AG10803 (cell line): ENCODE measurements at regions not wholly inside any gene's neighbourhood (a gene's known extent, or its start where the extent isn't known, plus 50 kb on each side); places are given as distances from the start of the nearest gene placed in this dataset.

Source experiments
- DNase-seq: peaks from one replicate; pipeline ENCODE4 v3.0.0; 2010; ENCODE audit warnings: low read depth
- H3K4me3 ChIP-seq: 2 replicates; pipeline ENCODE4 v1.5.1; 2011; ENCODE audit warnings: mild to moderate bottlenecking, low read length, control low read depth
- TF ChIP-seq, protein P1 (sequence below): conservative IDR thresholded peaks from 2 replicates; pipeline ENCODE4 v1.5.1; 2011; ENCODE audit warnings: mild to moderate bottlenecking, low read length, control low read depth, inconsistent platforms

DNA sequence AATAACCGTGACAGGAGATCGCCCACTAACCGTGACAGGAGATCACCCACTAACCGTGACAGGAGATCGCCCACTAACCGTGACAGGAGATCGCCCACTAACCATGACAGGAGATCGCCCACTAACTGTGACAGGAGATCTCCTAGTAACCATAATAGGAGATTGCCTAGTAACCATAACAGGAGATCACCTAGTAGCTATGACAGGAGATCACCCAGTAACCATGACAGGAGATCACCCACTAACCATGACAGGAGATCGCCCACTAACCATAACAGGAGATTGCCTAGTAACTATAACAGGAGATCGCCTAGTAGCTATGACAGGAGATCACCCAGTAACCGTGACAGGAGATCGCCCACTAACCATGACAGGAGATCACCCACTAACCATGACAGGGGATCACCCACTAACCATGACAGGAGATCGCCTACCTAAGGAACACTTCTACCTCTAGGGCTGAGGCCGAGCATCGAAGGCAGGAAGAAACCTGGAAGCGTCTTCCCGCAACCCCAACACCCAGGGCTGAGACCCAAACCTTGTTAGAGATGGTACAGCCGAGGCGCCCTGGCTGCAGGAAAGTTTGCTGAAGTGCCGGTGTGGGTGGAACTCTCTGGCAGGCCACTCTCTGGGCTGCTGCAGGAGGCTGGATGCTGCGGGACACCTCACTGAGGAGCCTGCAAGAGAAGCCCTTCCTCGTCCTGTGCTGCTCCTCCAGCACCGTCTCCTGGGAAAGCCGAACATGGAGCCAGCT is 67.5 kb upstream of the THY1 start:
- H3K4me3 ChIP-seq: no peak overlapping the region
- no peak for DNase-seq
- TF ChIP-seq, protein P1, sequence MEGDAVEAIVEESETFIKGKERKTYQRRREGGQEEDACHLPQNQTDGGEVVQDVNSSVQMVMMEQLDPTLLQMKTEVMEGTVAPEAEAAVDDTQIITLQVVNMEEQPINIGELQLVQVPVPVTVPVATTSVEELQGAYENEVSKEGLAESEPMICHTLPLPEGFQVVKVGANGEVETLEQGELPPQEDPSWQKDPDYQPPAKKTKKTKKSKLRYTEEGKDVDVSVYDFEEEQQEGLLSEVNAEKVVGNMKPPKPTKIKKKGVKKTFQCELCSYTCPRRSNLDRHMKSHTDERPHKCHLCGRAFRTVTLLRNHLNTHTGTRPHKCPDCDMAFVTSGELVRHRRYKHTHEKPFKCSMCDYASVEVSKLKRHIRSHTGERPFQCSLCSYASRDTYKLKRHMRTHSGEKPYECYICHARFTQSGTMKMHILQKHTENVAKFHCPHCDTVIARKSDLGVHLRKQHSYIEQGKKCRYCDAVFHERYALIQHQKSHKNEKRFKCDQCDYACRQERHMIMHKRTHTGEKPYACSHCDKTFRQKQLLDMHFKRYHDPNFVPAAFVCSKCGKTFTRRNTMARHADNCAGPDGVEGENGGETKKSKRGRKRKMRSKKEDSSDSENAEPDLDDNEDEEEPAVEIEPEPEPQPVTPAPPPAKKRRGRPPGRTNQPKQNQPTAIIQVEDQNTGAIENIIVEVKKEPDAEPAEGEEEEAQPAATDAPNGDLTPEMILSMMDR: no peak

DNA sequence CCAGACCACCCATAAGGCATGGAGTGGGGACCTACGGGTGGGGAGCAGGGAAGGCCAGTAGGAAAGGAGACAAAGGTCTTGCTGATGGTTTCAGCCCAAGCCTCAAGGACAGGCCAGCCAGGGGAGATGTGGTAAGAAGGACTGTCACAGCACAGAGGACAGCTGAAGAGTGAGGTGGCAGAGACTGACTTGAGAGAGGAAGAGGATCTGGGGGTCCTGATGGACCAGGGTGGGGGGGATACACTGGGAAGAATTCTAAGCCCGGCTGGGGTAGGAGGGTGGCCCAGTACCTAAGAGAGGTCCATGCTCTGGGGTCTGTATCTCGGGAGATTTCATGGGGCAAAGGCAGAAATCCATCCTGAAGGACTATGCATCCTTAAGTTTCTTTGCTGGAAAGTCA is 66.1 kb upstream of the THY1 start:
- TF ChIP-seq, protein P1: no peak
- no peak overlapping the region for H3K4me3 ChIP-seq
- no peak for DNase-seq

DNA sequence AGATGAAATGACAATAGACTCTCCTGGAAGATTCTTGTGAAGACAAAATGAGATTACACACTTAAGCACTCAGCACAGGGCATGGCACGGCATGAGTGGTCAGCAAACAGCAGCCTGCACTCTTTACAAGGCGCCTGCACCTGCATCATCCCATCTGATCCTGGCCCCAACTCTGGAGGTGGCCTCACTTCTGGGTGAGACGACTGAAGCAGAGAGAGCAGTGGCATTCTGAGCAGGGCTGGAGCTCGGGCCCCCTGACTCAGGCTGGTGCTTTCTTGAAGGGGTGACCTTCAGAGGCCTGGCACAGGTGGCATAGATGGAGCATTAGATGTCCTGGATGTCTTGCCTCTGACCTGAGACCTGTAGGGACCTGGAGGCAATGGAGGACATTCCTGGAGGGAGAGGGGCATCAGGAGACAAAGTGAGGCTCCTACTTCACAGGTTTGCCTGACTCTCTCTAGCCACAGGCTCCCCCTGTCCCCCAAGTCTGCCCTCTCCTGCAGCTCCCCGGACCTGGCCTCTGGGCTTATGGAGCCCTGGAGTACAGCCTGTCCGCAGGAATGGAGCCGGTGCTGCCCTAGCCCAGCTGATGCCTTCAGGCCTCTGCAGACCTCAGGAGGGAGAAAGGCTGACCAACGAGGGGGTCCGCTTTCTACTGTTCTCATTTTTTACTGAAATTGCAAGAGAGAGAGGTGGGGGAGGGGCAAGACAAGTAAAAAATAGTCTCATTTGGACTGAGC is 65.5 kb upstream of the THY1 start:
- H3K4me3 ChIP-seq: no peak overlapping the region
- TF ChIP-seq, protein P1: no peak
- no peak for DNase-seq

DNA sequence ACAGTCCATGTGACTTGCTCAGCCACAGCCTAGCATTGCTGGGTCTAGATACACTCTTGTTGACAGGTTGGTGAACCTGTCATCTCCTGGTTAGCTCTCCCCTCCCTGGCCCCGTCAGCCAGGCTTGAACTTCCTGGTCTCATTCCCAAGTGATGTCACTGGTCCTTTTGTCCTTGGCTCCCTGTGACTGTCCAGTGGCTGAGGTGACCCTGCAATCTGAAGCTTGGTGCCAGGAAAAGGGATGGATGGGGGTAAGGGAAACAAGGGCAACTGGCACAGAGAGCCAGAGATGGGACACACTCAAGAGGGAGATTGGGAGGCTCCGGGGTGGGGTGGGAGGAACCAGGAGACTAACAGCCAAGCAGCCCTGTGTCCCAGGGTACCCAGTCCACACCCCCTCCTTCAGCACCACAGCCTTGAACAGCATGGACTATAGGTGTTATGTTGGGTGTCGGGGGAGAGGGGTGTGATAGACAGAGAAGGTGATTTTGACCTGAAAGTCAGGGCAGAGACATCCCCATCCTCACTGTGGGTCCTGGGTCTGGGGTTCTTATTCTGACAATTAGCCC is 63.8 kb upstream of the THY1 start:
- no peak overlapping the region for H3K4me3 ChIP-seq
- DNase-seq: no peak
- TF ChIP-seq, protein P1: no peak

DNA sequence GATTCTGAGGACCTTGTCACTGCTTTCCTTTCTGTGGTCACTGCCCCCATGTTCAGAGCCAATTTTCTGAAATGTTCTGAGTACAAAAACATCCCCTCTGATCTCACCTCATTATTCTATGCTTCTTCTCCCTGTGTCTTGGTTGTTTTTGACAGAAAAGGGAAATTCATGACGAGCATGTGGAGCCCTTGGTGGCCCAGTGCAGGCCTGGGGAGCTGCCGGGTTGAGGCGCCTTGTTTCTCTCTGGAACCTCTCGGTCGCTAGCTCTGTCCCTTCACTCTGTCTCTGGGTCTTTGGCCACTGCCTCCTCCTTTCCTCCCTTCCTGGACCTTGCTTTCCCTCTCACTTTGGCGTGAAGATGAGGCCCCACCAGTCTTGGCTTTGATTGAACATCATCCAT is 63.0 kb upstream of the THY1 start:
- DNase-seq: no peak
- H3K4me3 ChIP-seq: no peak overlapping the region
- TF ChIP-seq, protein P1: no peak

DNA sequence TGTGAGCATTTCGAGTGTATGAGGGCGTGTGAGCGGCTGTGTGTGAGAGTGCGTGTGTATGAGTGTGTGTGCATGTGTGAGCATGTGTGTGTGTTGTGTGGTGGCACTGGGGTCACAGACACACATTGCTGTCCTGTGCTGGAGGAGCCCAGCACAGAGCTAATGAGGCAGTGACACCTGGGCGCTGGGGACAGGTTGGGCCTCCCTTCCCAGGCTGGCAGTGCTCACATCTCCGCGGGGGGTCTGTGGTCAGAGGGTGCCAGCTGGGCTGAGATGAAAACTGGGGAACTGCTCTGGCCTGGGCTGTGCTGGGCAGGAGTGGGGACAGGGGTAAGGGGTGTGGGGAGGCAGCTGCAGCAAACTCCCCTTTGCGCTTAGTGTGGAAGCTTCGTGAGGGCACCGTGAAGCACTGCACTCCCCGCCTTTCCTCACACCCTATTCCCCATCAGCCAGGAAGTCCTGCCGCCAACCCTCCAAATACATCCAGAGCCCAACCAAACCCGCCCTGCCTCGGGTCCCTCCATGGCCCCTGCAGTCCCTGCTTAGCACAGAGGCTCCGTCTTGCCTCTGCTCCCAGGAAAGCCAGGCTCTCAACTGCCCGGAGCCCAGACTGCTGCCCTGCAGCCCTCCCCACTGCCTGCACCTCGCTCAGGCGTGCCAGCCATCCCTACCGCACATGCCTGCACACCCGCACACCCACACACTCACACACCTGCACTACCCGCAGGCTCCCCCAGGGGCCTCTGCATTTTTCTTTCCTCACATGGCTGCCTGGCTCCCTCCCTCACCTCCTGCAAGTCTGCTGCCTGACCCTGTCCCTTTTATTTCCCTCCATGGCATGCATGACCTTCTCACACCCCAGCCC is 62.0 kb upstream of the THY1 start:
- TF ChIP-seq, protein P1: no peak
- no peak overlapping the region for H3K4me3 ChIP-seq
- no peak for DNase-seq
